Left lung (tissue), 4 donors: ENCODE measurements at regions not wholly inside any gene's neighbourhood (a gene's known extent, or its start where the extent isn't known, plus 50 kb on each side); places are given as distances from the start of the nearest gene placed in this dataset.
A peak's percentile ranks its signal among the peaks of the same experiment; 100 is the strongest.

Experiments used
- ATAC-seq: fragments of 200-7000 bp; cut with Tn5 transposase; one replicate; pipeline ENCODE4 v1.9.1; 2020; ENCODE audit warnings: moderate library complexity
- DNase-seq, 4 donors: peaks; one replicate each; pipeline ENCODE4 v3.0.0-alpha.2; 2013 to 2020
- H3K27ac ChIP-seq, 2 donors: fragments of 200-600 bp; sonication (generic) in 1 of 2; one replicate each; pipeline versions ENCODE4 v1.5.0 to v1.8.0; 2020 to 2021
- H3K27me3 ChIP-seq, 2 donors: fragments of 200-600 bp; sonication (generic) in 1 of 2; one replicate each; pipeline versions ENCODE4 v1.5.0 to v1.8.0; 2020 to 2021
- H3K36me3 ChIP-seq, 2 donors: fragments of 200-600 bp; sonication (generic) in 1 of 2; one replicate each; pipeline versions ENCODE4 v1.5.0 to v1.8.0; 2020 to 2021
- H3K4me1 ChIP-seq, 2 donors: fragments of 200-600 bp; one replicate each; pipeline ENCODE4 v1.8.0; 2021
- H3K4me3 ChIP-seq, 2 donors: fragments of 200-600 bp; sonication (generic) in 1 of 2; one replicate each; pipeline versions ENCODE4 v1.5.0 to v1.8.0; 2020 to 2021; ENCODE audit warnings: mild to moderate bottlenecking in 1 of 2
- H3K9me3 ChIP-seq, 2 donors: fragments of 200-600 bp; sonication (generic) in 1 of 2; one replicate each; pipeline versions ENCODE4 v1.5.0 to v1.8.0; 2020 to 2021
- CTCF ChIP-seq, 2 donors: fragments of 200-600 bp; sonication (generic) in 1 of 2; IDR thresholded peaks; one replicate each; pipeline versions ENCODE4 v1.5.0 to v1.8.0; 2021; ENCODE audit warnings: antibody characterized with exemption in 2 of 2
- intact Hi-C, 2 donors: fragments of 100-400 bp; cut with DNase I; formaldehyde crosslinking; loops; one replicate each; pipeline versions ENCODE4 v1.11.2 to v1.14.2; 2022
- donor health status: DM: no; HTN: yes; CAD: no.
- donor health status: DM: no; HTN: no; CAD: no.

GRCh38 chr3:152623286-152623911 is 211.5 kb upstream of the P2RY1 start:
- ATAC-seq (no peak), DNase-seq (no peak)
- Histone ChIP-seq H3K27ac (peak overlapping the region in 1 of 2 donors; percentile 16), H3K4me3 (no peak overlapping the region), H3K9me3 (no peaks in the 10 kb centered on the region), H3K27me3 (no peaks in the 10 kb centered on the region), H3K4me1 (no peaks in the 10 kb centered on the region), H3K36me3 (no peaks in the 10 kb centered on the region)
- intact Hi-C loops: no loop called here
- TF ChIP-seq CTCF (IDR thresholded peaks at IDR 0.05): no peak

GRCh38 chr3:152626226-152626625 is 208.7 kb upstream of the P2RY1 start:
- no peak for TF ChIP-seq CTCF (IDR thresholded peaks at IDR 0.05)
- Histone ChIP-seq H3K36me3 (no peaks in the 10 kb centered on the region), H3K4me3 (no peak overlapping the region), H3K27ac (no peak overlapping the region), H3K9me3 (peaks cover 0 to 3% of the 10 kb centered on the region in 2 donors), H3K4me1 (no peaks in the 10 kb centered on the region), H3K27me3 (no peaks in the 10 kb centered on the region)
- intact Hi-C loops: no loop called here
- ATAC-seq (no peak), DNase-seq (no peak)

- TF ChIP-seq CTCF (IDR thresholded peaks at IDR 0.05): no peak
- Histone ChIP-seq H3K4me1 (no peaks in the 10 kb centered on the region), H3K9me3 (peaks cover 0 to 3% of the 10 kb centered on the region in 2 donors), H3K36me3 (no peaks in the 10 kb centered on the region), H3K27me3 (no peaks in the 10 kb centered on the region), H3K4me3 (no peak overlapping the region), H3K27ac (no peak overlapping the region)
- no peak for ATAC-seq
- intact Hi-C loops: no loop called here
- no peak for DNase-seq
Measured at GRCh38 chr3:152628496-152628895, 206.4 kb upstream of the P2RY1 start.

GRCh38 chr3:152629363-152630122 is 205.4 kb upstream of the P2RY1 start:
- peaks cover 0 to 3% of the 10 kb centered on the region in 2 donors for H3K9me3 ChIP-seq
- no peak for ATAC-seq
- no peaks in the 10 kb centered on the region for H3K36me3 ChIP-seq
- intact Hi-C loops: no loop called here
- no peak overlapping the region for H3K27ac ChIP-seq
- TF ChIP-seq CTCF (IDR thresholded peaks at IDR 0.05): no peak
- no peaks in the 10 kb centered on the region for H3K4me1 ChIP-seq
- no peak for DNase-seq
- H3K4me3 ChIP-seq: no peak overlapping the region
- no peaks in the 10 kb centered on the region for H3K27me3 ChIP-seq

GRCh38 chr3:152635389-152635788 is 199.5 kb upstream of the P2RY1 start:
- no peaks in the 10 kb centered on the region for H3K4me1 ChIP-seq
- ATAC-seq: no peak
- TF ChIP-seq CTCF (IDR thresholded peaks at IDR 0.05): no peak
- no peak for DNase-seq
- H3K27me3 ChIP-seq: no peaks in the 10 kb centered on the region
- H3K27ac ChIP-seq: no peak overlapping the region
- H3K9me3 ChIP-seq: no peaks in the 10 kb centered on the region
- intact Hi-C loops: no loop called here
- H3K4me3 ChIP-seq: no peak overlapping the region
- H3K36me3 ChIP-seq: no peaks in the 10 kb centered on the region
